ENCODE measurements at regions not wholly inside any gene's neighbourhood (a gene's known extent, or its start where the extent isn't known, plus 50 kb on each side); places are given as distances from the start of the nearest gene placed in this dataset.

GRCh38 chr12:11946161-11946560 is 124.6 kb upstream of the BCL2L14 start:
- DNase-seq: no peak
- intact Hi-C loops (cut with DNase I): no loop called here
- Histone ChIP-seq H3K27me3 (no peaks in the 10 kb centered on the region), H3K9me3 (no peaks in the 10 kb centered on the region), H3K4me3 (no peak overlapping the region), H3K36me3 (no peaks in the 10 kb centered on the region), H3K4me1 (peaks cover 0 to 6% (median 0%) of the 10 kb centered on the region in 12 donors), H3K27ac (no peak overlapping the region)
- 85 to 89% (median 88%) methylated on average over 12 to 13 of the region's 13 CpGs for WGBS, 4 donors
- no peak for ATAC-seq
- TF ChIP-seq CTCF (IDR thresholded peaks at IDR 0.05) (no peak), POLR2A (IDR thresholded peaks at IDR 0.05) (no peak)

GRCh38 chr12:11947213-11947612 is 123.5 kb upstream of the BCL2L14 start:
- Histone ChIP-seq H3K4me1 (peaks cover 0 to 6% (median 0%) of the 10 kb centered on the region in 12 donors), H3K27me3 (no peaks in the 10 kb centered on the region), H3K27ac (no peak overlapping the region), H3K4me3 (no peak overlapping the region), H3K9me3 (no peaks in the 10 kb centered on the region), H3K36me3 (no peaks in the 10 kb centered on the region)
- intact Hi-C loops (cut with DNase I): no loop called here
- no peak for DNase-seq
- 72 to 86% (median 78%) methylated on average over 6 of the region's 6 CpGs for WGBS, 4 donors
- no peak for ATAC-seq
- TF ChIP-seq POLR2A (IDR thresholded peaks at IDR 0.05): no peak
- TF ChIP-seq CTCF (IDR thresholded peaks at IDR 0.05): no peak

DNA sequence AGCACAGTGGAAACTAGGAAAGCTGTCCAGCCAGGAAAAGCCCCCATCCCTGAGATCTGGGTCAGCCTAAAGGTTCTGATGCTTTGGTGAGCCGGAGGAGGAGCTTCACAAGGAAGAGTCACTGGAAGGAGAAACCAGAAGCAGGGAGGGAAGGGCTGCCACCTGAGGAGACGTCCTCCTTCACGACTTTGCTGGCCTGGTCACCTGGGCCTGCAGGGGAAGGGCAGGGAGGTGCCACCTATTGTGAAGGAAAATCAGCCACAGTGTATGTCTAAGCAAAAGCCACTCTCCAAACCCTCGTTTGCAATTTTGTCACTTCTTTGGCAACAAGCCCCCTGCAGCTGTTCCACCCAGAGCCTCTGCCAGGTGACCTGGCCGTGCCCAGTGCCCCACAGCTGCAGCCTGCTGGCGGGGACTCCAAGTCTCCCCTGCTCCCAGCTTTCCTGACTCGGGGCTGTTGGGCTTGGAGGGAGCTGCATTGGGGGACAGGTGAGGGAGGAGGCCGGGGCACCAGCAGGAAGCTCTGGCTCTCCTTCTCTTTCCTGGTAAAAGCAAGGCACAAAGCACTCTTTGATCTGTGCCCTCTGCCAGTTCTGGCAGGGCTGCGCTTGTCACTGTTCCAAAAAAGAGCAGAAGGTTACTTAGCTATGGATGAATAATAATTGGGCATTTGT is 120.9 kb upstream of the BCL2L14 start:
- DNase-seq (no peak), ATAC-seq (peak in 2 of 4 donors; percentile 11 to 12)
- Histone ChIP-seq H3K36me3 (no peaks in the 10 kb centered on the region), H3K27me3 (no peaks in the 10 kb centered on the region), H3K4me3 (no peak overlapping the region), H3K4me1 (peaks cover 0 to 6% (median 0%) of the 10 kb centered on the region in 12 donors), H3K27ac (no peak overlapping the region), H3K9me3 (no peaks in the 10 kb centered on the region)
- intact Hi-C loops (cut with DNase I): no loop called here
- WGBS, 4 donors: 41 to 47% (median 44%) methylated on average over 9 of the region's 9 CpGs
- TF ChIP-seq POLR2A (IDR thresholded peaks at IDR 0.05) (no peak), CTCF (IDR thresholded peaks at IDR 0.05) (no peak)

DNA sequence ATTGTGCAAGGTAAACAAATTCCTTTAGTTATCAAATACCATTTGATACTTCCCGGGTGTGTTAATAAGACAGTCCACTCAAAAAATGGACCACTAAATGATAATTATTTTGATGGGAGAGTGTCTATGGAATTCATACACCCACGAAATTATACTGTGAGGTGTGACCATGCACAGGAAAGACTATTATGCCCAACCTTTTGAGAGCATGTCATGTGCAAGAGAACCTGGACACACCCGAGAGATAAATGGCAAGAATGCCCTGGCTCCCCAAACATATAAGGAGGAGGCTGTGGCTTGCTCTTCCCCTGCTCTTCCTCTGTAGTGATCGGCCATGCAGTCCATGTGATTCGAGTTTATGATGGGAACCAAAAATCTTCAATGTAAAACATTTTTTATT is 119.5 kb upstream of the BCL2L14 start:
- Histone ChIP-seq H3K4me3 (no peak overlapping the region), H3K9me3 (no peaks in the 10 kb centered on the region), H3K27ac (no peak overlapping the region), H3K36me3 (no peaks in the 10 kb centered on the region), H3K4me1 (peaks cover 0 to 6% (median 0%) of the 10 kb centered on the region in 12 donors), H3K27me3 (no peaks in the 10 kb centered on the region)
- WGBS, 4 donors: 79 to 85% (median 83%) methylated on average over 5 of the region's 5 CpGs
- DNase-seq (no peak), ATAC-seq (no peak)
- TF ChIP-seq CTCF (IDR thresholded peaks at IDR 0.05) (no peak), POLR2A (IDR thresholded peaks at IDR 0.05) (no peak)
- intact Hi-C loops (cut with DNase I): no loop called here
